ENCODE measurements at regions not wholly inside any gene's neighbourhood (a gene's known extent, or its start where the extent isn't known, plus 50 kb on each side); places are given as distances from the start of the nearest gene placed in this dataset.
"Not testable (repeated sequence)": the region's sequence is repeated elsewhere in the genome, so short reads cannot be mapped to it uniquely, and the experiment has no call there.

- DNase-seq (no peak), ATAC-seq (peak in 1 of 2 donors; percentile 22)
- intact Hi-C loops (cut with DNase I) = no loop called here
These were observed 696.9 kb downstream of the ZNF385D start for GRCh38 chr3:21054064-21054463.

DNA sequence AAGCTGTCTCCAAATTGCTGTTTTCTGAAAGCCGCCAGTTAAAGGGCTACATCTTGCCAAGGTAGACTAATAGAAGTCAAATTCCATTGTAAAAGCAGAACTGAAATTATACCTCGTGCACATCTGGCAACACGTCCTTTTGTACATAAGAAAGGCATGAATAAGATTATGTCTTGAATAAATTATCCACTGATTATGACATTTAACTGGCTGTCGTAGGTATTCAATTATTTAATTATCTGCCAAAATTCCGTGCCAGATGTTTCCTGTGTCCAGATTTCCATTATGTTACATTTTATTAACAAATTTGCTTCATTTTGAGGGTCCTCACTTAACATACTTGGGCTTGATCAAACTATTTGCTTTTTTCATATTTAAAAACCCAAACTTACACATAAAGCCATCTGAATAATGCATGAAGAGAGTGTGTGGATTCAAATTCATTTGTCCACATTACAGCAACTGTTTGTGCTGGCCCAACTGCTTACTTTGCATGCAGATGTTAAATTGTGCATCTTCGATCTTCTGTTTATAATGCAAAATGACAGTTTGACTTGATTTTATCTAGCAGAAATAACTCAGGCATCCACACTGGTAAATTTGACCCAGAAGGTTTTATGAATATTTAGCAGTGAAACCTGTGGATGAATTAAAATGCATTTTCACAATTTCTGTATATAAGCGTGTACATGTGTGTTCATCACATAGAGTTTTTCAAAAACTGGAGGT lies 701.5 kb downstream of the ZNF385D start:
- no peak for ATAC-seq
- DNase-seq = no peak
- intact Hi-C loops (cut with DNase I) = no loop called here

DNA sequence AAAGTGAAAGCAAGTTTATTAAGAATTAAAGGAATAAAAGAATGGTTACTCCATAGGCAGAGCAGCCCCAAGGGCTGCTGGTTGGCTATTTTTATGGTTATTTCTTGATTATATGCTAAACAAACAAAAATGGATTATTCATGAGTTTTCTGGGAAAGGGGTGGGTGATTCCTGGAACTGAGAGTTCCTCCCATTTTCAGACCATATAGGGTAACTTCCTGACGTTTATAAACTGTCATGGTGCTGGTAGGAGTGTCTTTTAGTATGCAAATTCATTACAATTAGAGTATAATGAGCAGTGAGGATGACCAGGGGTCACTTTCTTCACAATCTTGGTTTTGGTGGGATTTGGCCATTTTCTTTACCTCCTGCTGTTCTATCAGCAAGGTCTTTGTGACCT lies 707.9 kb downstream of the ZNF385D start:
- intact Hi-C loops (cut with DNase I) = no loop called here
- ATAC-seq = no peak
- DNase-seq = no peak

- ATAC-seq (no peak), DNase-seq (no peak)
- intact Hi-C loops (cut with DNase I) = no loop called here
These were observed 708.8 kb downstream of the ZNF385D start for GRCh38 chr3:21042184-21042583.

- intact Hi-C loops (cut with DNase I) = no loop called here
- ATAC-seq = no peak
- DNase-seq = no peak
These were observed 709.4 kb downstream of the ZNF385D start for GRCh38 chr3:21041621-21042020.

GRCh38 chr3:21036888-21037287 lies 714.1 kb downstream of the ZNF385D start:
- DNase-seq (no peak), ATAC-seq (no peak)
- intact Hi-C loops (cut with DNase I) = no loop called here

- intact Hi-C loops (cut with DNase I) = no loop called here
- ATAC-seq (no peak), DNase-seq (no peak)
These were observed 722.6 kb downstream of the ZNF385D start for GRCh38 chr3:21028412-21028811.

DNA sequence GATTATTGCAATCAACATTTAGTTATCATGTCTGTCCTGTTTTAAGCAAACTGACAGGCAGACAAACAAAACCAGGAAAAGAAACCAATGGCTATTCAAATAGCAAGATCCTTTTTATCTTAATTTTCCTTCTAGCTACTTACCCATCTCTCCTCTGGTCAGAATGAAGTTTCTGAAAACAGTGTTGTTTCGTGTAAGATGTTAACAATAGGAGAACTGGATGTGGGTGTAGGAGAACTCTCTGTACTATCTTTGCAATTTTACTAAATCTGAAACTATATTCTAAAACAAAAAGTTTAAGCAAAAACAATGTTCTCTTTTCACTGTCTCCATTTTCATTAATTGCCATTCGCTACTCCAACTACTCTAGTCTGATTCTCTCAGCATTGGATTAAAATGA lies 726.4 kb downstream of the ZNF385D start:
- no peak for ATAC-seq
- no peak for DNase-seq
- intact Hi-C loops (cut with DNase I) = no loop called here

DNA sequence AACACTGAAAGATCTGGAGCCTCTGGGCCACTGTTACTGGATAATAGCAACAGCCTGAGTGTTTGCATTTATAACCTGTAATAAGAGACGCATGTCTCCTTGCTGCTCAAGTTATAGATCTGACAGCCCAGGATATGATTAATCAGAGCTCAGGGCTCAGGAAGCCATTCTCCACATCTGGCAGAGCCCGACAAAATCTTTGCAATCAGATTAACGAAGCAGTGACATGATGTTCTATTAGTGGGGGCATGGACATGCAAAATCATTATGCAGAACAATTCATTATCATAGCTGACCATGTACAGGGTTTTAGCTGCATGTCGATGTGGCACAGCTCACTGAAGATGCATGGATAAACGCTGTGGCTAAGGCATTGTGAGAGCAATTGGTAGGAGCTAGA lies 730.3 kb downstream of the ZNF385D start:
- intact Hi-C loops (cut with DNase I) = no loop called here
- no peak for DNase-seq

DNA sequence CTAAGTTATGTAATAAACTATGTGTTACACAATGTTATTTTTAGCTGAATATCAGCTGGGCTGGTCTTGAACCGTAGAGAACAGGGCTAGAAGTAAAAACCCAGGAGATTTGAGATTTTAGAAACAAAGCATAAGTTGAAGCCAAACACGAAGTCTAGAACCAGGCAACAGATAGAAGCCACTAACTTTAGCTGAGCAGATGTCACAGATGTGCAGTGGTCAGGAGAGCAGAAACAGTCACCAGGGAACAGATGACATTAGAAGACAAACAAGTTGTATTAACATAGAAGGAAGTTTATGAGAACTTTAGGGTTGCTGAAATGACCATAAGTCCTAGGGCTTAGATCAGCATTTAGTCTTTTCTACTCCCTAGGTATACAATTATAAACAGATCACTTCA lies 731.0 kb downstream of the ZNF385D start:
- intact Hi-C loops (cut with DNase I) = no loop called here
- no peak for DNase-seq

More for the DNA sequence above, 730.3 kb downstream of the ZNF385D start:
- no peak for ATAC-seq

GRCh38 chr3:21017115-21017852 lies 733.7 kb downstream of the ZNF385D start:
- intact Hi-C loops (cut with DNase I) = no loop called here
- no peak for ATAC-seq
- no peak for DNase-seq

More for the DNA sequence above, 731.0 kb downstream of the ZNF385D start:
- ATAC-seq = no peak

GRCh38 chr3:21013566-21013965 lies 737.4 kb downstream of the ZNF385D start:
- intact Hi-C loops (cut with DNase I) = no loop called here
- DNase-seq (no peak), ATAC-seq (no peak)

- ATAC-seq (no peak), DNase-seq (no peak)
- intact Hi-C loops (cut with DNase I) = no loop called here
These were observed 751.3 kb downstream of the ZNF385D start for GRCh38 chr3:20999661-21000060.

DNA sequence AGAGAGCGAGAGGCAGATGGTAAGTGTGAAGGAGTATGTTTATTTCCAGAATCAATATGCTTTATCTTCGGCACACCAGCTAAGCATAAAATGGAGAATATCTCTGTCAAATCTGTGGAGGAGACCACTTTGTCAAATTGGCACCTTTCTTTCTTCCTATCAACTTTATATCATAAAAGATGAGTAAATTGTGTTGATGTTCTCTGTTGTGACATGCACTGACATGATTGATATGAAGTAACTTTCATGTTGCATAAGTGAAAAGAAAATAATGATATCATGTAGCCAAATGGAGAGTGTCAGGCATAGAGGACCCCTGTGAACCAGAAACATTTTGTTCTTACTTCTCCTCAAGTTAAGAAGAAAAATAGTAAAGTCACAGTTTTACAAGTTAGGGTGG lies 753.8 kb downstream of the ZNF385D start:
- intact Hi-C loops (cut with DNase I) = no loop called here
- ATAC-seq (no peak), DNase-seq (no peak)

- ATAC-seq (no peak), DNase-seq (no peak)
- intact Hi-C loops (cut with DNase I) = no loop called here
These were observed 760.1 kb downstream of the ZNF385D start for GRCh38 chr3:20990896-20991295.

- DNase-seq, ATAC-seq: not testable (repeated sequence)
These were observed 761.4 kb downstream of the ZNF385D start for GRCh38 chr3:20989653-20990052.

DNA sequence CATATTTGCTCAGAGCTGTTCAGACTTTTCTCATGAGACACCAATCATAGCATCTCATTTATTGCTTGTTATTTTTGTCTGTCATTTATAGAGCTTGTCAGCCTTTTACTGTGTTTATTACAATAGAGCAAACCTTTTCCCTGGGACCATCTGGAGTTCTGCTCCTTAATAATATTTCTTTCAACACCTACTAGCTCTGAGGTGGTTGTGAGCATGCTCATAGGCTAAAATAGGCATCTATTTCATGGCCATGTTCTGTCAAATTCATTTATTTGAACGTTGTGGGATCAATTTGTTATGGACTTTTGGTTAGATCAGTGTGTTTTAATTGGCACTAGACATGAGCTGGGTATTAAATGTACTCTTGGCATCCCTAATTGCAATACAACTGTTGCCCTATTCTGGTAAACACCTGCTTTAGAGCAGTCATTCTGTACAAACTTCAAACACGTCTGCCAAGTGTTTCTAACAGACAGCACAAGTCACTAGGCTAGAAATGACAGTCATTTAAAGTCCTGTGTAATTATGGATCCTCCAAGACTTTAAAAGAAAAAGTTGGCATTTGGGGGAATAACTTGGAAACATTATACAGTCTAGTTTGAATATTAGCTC lies 766.3 kb downstream of the ZNF385D start:
- ATAC-seq (no peak), DNase-seq (no peak)
- intact Hi-C loops (cut with DNase I) = no loop called here

More at GRCh38 chr3:20989653-20990052, 761.4 kb downstream of the ZNF385D start:
- intact Hi-C loops (cut with DNase I) = not testable (repeated sequence)

DNA sequence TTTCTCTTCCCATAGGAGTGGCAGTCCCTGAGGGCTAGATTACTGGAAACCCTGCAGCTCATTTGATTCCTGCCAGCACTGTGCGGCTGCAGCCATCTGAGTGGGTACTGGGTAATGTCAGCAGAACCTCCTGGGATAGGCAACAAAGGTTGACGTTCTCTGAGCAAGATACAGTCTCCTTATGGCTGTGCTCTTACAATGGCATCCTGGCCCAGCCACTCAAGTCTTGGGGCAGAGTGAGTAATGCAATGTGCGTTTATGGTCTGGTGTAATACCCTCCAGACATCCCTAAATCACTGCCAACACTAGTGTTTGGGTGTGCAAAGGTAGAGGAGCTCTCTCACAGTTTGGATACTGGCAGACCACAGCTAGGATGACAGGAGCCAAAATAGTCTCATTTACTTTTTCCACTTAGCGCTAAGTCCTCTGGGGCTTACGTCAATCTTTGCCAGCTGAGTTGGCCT lies 775.8 kb downstream of the ZNF385D start:
- no peak for DNase-seq
- intact Hi-C loops (cut with DNase I) = no loop called here
- ATAC-seq = peak; percentile 17 to 73

DNA sequence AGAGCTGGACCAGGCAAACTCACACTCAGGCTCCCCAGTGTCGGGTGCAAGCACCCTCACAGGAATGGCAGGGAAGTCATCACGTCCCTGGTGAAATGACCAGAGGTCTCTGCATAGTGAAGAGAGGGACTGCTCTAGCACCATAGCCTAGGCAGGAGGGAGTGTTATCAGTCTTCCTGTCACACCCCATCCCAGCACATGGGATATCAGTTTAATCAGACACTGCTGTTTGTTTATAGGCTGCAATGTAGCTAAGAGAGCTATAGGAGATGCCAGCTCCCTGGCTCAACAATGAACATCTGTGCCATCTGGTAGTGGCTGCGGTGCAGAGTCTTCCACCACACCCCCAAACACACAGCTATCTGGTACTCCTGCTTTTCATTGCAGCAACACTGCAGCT lies 776.6 kb downstream of the ZNF385D start:
- DNase-seq (no peak), ATAC-seq (no peak)
- intact Hi-C loops (cut with DNase I) = no loop called here

DNA sequence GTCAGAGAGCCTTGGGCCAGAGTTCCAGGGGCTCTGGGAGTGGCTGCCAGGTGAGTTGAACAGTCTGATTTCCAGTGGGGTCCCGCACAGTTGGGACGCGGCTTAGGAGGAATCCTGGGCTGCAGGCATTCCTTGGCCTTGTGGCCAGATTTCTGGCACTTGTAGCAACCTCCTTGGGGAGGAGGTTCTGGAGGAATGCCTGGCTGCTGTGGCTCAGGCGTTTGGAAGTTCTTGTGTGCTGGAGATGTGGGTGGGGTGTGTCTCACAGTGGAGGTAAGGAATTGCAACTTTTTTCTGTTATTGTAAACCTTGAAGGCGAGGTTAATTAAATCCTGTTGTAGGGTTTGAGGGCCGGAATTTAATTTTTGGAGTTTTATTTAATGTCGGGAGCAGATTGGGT lies 780.2 kb downstream of the ZNF385D start:
- intact Hi-C loops (cut with DNase I) = not testable (repeated sequence)

More for the DNA sequence above, 780.2 kb downstream of the ZNF385D start:
- not testable (repeated sequence) for DNase-seq, ATAC-seq
